OCI-LY1 (cell line): ENCODE measurements at regions not wholly inside any gene's neighbourhood (a gene's known extent, or its start where the extent isn't known, plus 50 kb on each side); places are given as distances from the start of the nearest gene placed in this dataset.

Experiments
- H2AFZ ChIP-seq: fragments of 200-600 bp; sonication (generic), shearing (Covaris generic); 2 replicates; pipeline ENCODE4 v1.6.0; 2014; ENCODE audit warnings: antibody characterized with exemption, mild to moderate bottlenecking, low read length
- H3F3A ChIP-seq: fragments of 200-600 bp; sonication (generic), shearing (Covaris generic); 2 replicates; pipeline ENCODE4 v1.6.0; 2014; ENCODE audit warnings: mild to moderate bottlenecking, antibody characterized with exemption, low read length, moderate library complexity; ENCODE audit not compliant: insufficient read depth
- H3K27ac ChIP-seq: fragments of 200-600 bp; sonication (generic); 2 replicates; pipeline ENCODE4 v1.5.1; 2014; ENCODE audit warnings: low read length, mixed run types, mild to moderate bottlenecking, low read depth; ENCODE audit not compliant: poor library complexity, severe bottlenecking
- H3K27me3 ChIP-seq: fragments of 200-600 bp; sonication (generic); 2 replicates; pipeline ENCODE4 v1.6.0; 2014; ENCODE audit warnings: antibody characterized with exemption, mild to moderate bottlenecking, low read length, moderate library complexity; ENCODE audit not compliant: insufficient read depth
- H3K36me3 ChIP-seq: fragments of 200-600 bp; sonication (generic); 2 replicates; pipeline ENCODE4 v1.6.1; 2014; ENCODE audit warnings: mild to moderate bottlenecking, antibody characterized with exemption, low read length, moderate library complexity, mixed read lengths; ENCODE audit not compliant: insufficient read depth
- H3K4me1 ChIP-seq: fragments of 200-600 bp; sonication (generic); 2 replicates; pipeline ENCODE4 v1.5.1; 2014; ENCODE audit warnings: mild to moderate bottlenecking, low read length, moderate library complexity; ENCODE audit not compliant: insufficient read depth, severe bottlenecking
- H3K4me2 ChIP-seq: fragments of 200-600 bp; sonication (generic), shearing (Covaris generic); 2 replicates; pipeline ENCODE4 v1.6.1; 2014; ENCODE audit warnings: low read length
- H3K4me3 ChIP-seq: fragments of 200-600 bp; sonication (generic); 2 replicates; pipeline ENCODE4 v1.5.1; 2014; ENCODE audit warnings: low read length, low read depth, mild to moderate bottlenecking, mixed read lengths; ENCODE audit not compliant: poor library complexity, severe bottlenecking
- H3K79me2 ChIP-seq: fragments of 200-600 bp; shearing (Covaris generic); 2 replicates; pipeline ENCODE4 v1.6.1; 2016; ENCODE audit warnings: mixed run types, low read length, mixed read lengths; ENCODE audit not compliant: insufficient read depth
- H3K9ac ChIP-seq: fragments of 200-600 bp; sonication (generic), shearing (Covaris generic); 2 replicates; pipeline ENCODE4 v1.6.1; 2014; ENCODE audit warnings: mild to moderate bottlenecking, low read length, mixed read lengths
- H3K9me2 ChIP-seq: fragments of 200-600 bp; sonication (generic), shearing (Covaris generic); 2 replicates; pipeline ENCODE4 v1.6.1; 2014; ENCODE audit warnings: low read depth, mild to moderate bottlenecking, low read length, mixed read lengths
- H3K9me3 ChIP-seq: fragments of 200-600 bp; shearing (Covaris generic); 2 replicates; pipeline ENCODE4 v1.6.1; 2014; ENCODE audit warnings: low read length, mixed read lengths
- H4K20me1 ChIP-seq: fragments of 200-600 bp; sonication (generic), shearing (Covaris generic); 2 replicates; pipeline ENCODE4 v1.6.0; 2016; ENCODE audit warnings: mild to moderate bottlenecking, low read length; ENCODE audit not compliant: insufficient read depth
- CTCF ChIP-seq: fragments of 200-600 bp; sonication (generic), shearing (Covaris generic); IDR thresholded peaks from 2 replicates; pipeline ENCODE4 v1.5.1; 2017; ENCODE audit warnings: mild to moderate bottlenecking, antibody characterized with exemption, low read length, moderate library complexity, mixed read lengths
- EZH2 ChIP-seq: fragments of 200-600 bp; sonication (generic), shearing (Covaris generic); IDR thresholded peaks from 2 replicates; pipeline ENCODE4 v1.8.0; 2017; ENCODE audit warnings: borderline replicate concordance, mixed run types, mild to moderate bottlenecking, antibody characterized with exemption, low read length, moderate library complexity, mixed read lengths

DNA sequence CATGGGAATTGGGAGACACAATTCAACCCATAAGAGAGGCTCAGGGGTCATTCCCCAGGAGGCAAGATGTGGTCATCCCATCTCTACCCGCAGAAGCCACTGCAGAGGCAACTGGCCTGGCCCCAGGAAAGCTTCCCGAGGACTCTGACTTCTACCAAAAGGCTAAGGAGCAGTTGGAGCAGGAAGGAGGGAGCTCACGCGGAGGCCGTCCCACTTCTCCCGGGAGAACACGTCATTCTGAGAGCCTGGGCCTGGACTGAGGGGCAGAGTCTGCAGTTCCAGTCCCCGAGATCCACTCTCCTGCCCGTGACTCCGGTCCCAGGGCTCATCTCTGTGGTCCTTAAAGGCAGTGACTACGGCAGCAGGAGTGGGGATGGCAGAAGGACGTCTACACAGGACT, 69.0 kb upstream of the TAF1B start:
- H3K4me1 ChIP-seq, result no peaks in the 10 kb centered on the region
- no peaks in the 10 kb centered on the region for H3K27me3 ChIP-seq
- no peaks in the 10 kb centered on the region for H4K20me1 ChIP-seq
- no peaks in the 10 kb centered on the region for H3K79me2 ChIP-seq
- H2AFZ ChIP-seq, result no peak overlapping the region
- H3K36me3 ChIP-seq, result no peaks in the 10 kb centered on the region
- no peak overlapping the region for H3K27ac ChIP-seq
- H3F3A ChIP-seq, result no peaks in the 10 kb centered on the region
- no peaks in the 10 kb centered on the region for H3K9me2 ChIP-seq
- H3K4me3 ChIP-seq, result no peak overlapping the region
- no peaks in the 10 kb centered on the region for H3K9me3 ChIP-seq
- H3K9ac ChIP-seq, result no peak overlapping the region
- no peak overlapping the region for H3K4me2 ChIP-seq
- TF ChIP-seq EZH2, result no peak
- no peak for TF ChIP-seq CTCF

DNA sequence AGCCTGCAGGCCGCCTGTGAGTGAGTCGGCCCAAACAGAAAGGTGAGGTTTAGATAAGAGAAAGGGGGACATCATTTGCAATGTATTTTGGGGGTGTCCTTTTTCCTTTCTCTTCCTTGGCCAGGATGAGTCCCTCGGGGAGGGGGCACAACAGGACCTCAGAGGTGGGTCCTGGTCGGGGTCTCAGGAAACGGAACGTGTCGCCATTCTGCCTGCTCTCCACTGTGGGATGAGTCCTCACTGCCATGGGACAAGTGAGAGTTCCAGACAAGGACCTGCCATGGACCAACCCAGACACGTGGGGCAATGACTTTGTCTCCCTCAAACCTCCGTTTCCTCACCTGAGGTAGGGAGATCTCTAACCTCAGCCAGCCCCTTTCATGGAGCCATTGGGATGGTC, 67.9 kb upstream of the TAF1B start:
- Histone ChIP-seq H3K79me2 (no peaks in the 10 kb centered on the region), H3K36me3 (no peaks in the 10 kb centered on the region), H3K9ac (no peak overlapping the region), H3K9me3 (no peaks in the 10 kb centered on the region), H3K27me3 (no peaks in the 10 kb centered on the region), H3K9me2 (no peaks in the 10 kb centered on the region), H3F3A (no peaks in the 10 kb centered on the region), H4K20me1 (no peaks in the 10 kb centered on the region), H3K27ac (no peak overlapping the region), H3K4me3 (no peak overlapping the region), H3K4me2 (no peak overlapping the region), H3K4me1 (peaks cover 9% of the 10 kb centered on the region), H2AFZ (no peak overlapping the region)
- no peak for TF ChIP-seq EZH2
- no peak for TF ChIP-seq CTCF

GRCh38 chr2:9775999-9776712, 67.1 kb upstream of the TAF1B start:
- Histone ChIP-seq H3F3A (no peaks in the 10 kb centered on the region), H3K27me3 (no peaks in the 10 kb centered on the region), H4K20me1 (no peaks in the 10 kb centered on the region), H3K4me3 (no peak overlapping the region), H3K9me3 (no peaks in the 10 kb centered on the region), H3K9ac (no peak overlapping the region), H3K27ac (no peak overlapping the region), H2AFZ (no peak overlapping the region), H3K79me2 (no peaks in the 10 kb centered on the region), H3K4me2 (no peak overlapping the region), H3K9me2 (no peaks in the 10 kb centered on the region), H3K4me1 (peaks cover 9% of the 10 kb centered on the region), H3K36me3 (no peaks in the 10 kb centered on the region)
- TF ChIP-seq EZH2, result no peak
- no peak for TF ChIP-seq CTCF
